ENCODE measurements at regions not wholly inside any gene's neighbourhood (a gene's known extent, or its start where the extent isn't known, plus 50 kb on each side); places are given as distances from the start of the nearest gene placed in this dataset.

- Histone ChIP-seq H4K20me1 (ENCODE audit: control insufficient read depth, extremely low read depth, insufficient read depth, low read length) (no peaks in the 10 kb centered on the region), H3K4me1 (ENCODE audit: control insufficient read depth, extremely low read depth, insufficient read depth, low read length) (no peaks in the 10 kb centered on the region), H3K27me3 (ENCODE audit: control insufficient read depth, extremely low read depth, insufficient read depth, low read length) (no peaks in the 10 kb centered on the region), H3K9me1 (ENCODE audit: control insufficient read depth, extremely low read depth, insufficient read depth, low read length) (no peaks in the 10 kb centered on the region), H3K27ac (ENCODE audit: control insufficient read depth, insufficient read depth, low read length) (no peak overlapping the region), H3K4me3 (ENCODE audit: control insufficient read depth in 2 of 3, extremely low read depth in 1 of 3, insufficient read depth in 2 of 3, low read depth in 1 of 3, low read length in 3 of 3) (no peak overlapping the region), H3K36me3 (ENCODE audit: control insufficient read depth in 2 of 2, extremely low read depth in 1 of 2, insufficient read depth in 2 of 2, low read length in 2 of 2) (no peaks in the 10 kb centered on the region), H3K4me2 (ENCODE audit: control insufficient read depth, extremely low read depth, insufficient read depth, low read depth, low read length) (no peak overlapping the region), H3K79me2 (ENCODE audit: control insufficient read depth, insufficient read depth, low read length) (no peaks in the 10 kb centered on the region), H3K9me3 (ENCODE audit: control insufficient read depth, low read depth, low read length) (no peaks in the 10 kb centered on the region), H2AFZ (ENCODE audit: control insufficient read depth, low read length) (no peak overlapping the region), H3K9ac (ENCODE audit: control insufficient read depth, extremely low read depth, insufficient read depth, low read length) (no peak overlapping the region)
- dilution Hi-C loops (cut with MboI; ENCODE audit: extremely low pct_ligation_motif_present, low sequenced_read_pairs) = no loop called here
- DNase-seq (ENCODE audit: low read depth, low spot score) = no peak
- FAIRE-seq = no peak
- TF ChIP-seq CTCF (optimal IDR thresholded peaks at IDR 0.05 in 1 of 3, IDR thresholded peaks at IDR 0.05 in 1 of 3, conservative IDR thresholded peaks at IDR 0.05 in 1 of 3; ENCODE audit: extremely low read depth in 1 of 3, insufficient read depth in 2 of 3, low read length in 3 of 3) (no peak), EZH2 (IDR thresholded peaks at IDR 0.05; ENCODE audit: low read length) (no peak)
Observed at GRCh38 chr11:115092516-115092915, 411.7 kb downstream of the CADM1 start.

- H4K20me1 ChIP-seq (ENCODE audit: control insufficient read depth, extremely low read depth, insufficient read depth, low read length) = no peaks in the 10 kb centered on the region
- H3K4me1 ChIP-seq (ENCODE audit: control insufficient read depth, extremely low read depth, insufficient read depth, low read length) = no peaks in the 10 kb centered on the region
- no peak overlapping the region for H3K4me2 ChIP-seq (ENCODE audit: control insufficient read depth, extremely low read depth, insufficient read depth, low read depth, low read length)
- H3K9ac ChIP-seq (ENCODE audit: control insufficient read depth, extremely low read depth, insufficient read depth, low read length) = no peak overlapping the region
- no peak for DNase-seq (ENCODE audit: low read depth, low spot score)
- no peaks in the 10 kb centered on the region for H3K27me3 ChIP-seq (ENCODE audit: control insufficient read depth, extremely low read depth, insufficient read depth, low read length)
- H3K9me3 ChIP-seq (ENCODE audit: control insufficient read depth, low read depth, low read length) = no peaks in the 10 kb centered on the region
- TF ChIP-seq CTCF (optimal IDR thresholded peaks at IDR 0.05 in 1 of 3, IDR thresholded peaks at IDR 0.05 in 1 of 3, conservative IDR thresholded peaks at IDR 0.05 in 1 of 3; ENCODE audit: extremely low read depth in 1 of 3, insufficient read depth in 2 of 3, low read length in 3 of 3) = no peak
- TF ChIP-seq EZH2 (IDR thresholded peaks at IDR 0.05; ENCODE audit: low read length) = no peak
- H3K9me1 ChIP-seq (ENCODE audit: control insufficient read depth, extremely low read depth, insufficient read depth, low read length) = no peaks in the 10 kb centered on the region
- no peaks in the 10 kb centered on the region for H3K79me2 ChIP-seq (ENCODE audit: control insufficient read depth, insufficient read depth, low read length)
- no peak for FAIRE-seq
- no peak overlapping the region for H3K4me3 ChIP-seq (ENCODE audit: control insufficient read depth in 2 of 3, extremely low read depth in 1 of 3, insufficient read depth in 2 of 3, low read depth in 1 of 3, low read length in 3 of 3)
- dilution Hi-C loops (cut with MboI; ENCODE audit: extremely low pct_ligation_motif_present, low sequenced_read_pairs) = no loop called here
- H3K36me3 ChIP-seq (ENCODE audit: control insufficient read depth in 2 of 2, extremely low read depth in 1 of 2, insufficient read depth in 2 of 2, low read length in 2 of 2) = no peaks in the 10 kb centered on the region
- no peak overlapping the region for H3K27ac ChIP-seq (ENCODE audit: control insufficient read depth, insufficient read depth, low read length)
- H2AFZ ChIP-seq (ENCODE audit: control insufficient read depth, low read length) = no peak overlapping the region
Observed at GRCh38 chr11:115097796-115098408, 406.3 kb downstream of the CADM1 start.

Measured in keratinocyte (primary cell).